ENCODE measurements at regions not wholly inside any gene's neighbourhood (a gene's known extent, or its start where the extent isn't known, plus 50 kb on each side); places are given as distances from the start of the nearest gene placed in this dataset.
"Not testable (repeated sequence)": the region's sequence is repeated elsewhere in the genome, so short reads cannot be mapped to it uniquely, and the experiment has no call there.

GRCh38 chr3:193069732-193070131 is 152.1 kb upstream of the MB21D2 start:
- not testable (repeated sequence) for TF ChIP-seq POLR2AphosphoS5 (IDR thresholded peaks at IDR 0.05; ENCODE audit: low read depth)
- TF ChIP-seq, protein P1, sequence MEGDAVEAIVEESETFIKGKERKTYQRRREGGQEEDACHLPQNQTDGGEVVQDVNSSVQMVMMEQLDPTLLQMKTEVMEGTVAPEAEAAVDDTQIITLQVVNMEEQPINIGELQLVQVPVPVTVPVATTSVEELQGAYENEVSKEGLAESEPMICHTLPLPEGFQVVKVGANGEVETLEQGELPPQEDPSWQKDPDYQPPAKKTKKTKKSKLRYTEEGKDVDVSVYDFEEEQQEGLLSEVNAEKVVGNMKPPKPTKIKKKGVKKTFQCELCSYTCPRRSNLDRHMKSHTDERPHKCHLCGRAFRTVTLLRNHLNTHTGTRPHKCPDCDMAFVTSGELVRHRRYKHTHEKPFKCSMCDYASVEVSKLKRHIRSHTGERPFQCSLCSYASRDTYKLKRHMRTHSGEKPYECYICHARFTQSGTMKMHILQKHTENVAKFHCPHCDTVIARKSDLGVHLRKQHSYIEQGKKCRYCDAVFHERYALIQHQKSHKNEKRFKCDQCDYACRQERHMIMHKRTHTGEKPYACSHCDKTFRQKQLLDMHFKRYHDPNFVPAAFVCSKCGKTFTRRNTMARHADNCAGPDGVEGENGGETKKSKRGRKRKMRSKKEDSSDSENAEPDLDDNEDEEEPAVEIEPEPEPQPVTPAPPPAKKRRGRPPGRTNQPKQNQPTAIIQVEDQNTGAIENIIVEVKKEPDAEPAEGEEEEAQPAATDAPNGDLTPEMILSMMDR (IDR thresholded peaks at IDR 0.05; ENCODE audit: insufficient read depth, low read length), result not testable (repeated sequence)
